GM12873 (cell line): ENCODE measurements at regions not wholly inside any gene's neighbourhood (a gene's known extent, or its start where the extent isn't known, plus 50 kb on each side); places are given as distances from the start of the nearest gene placed in this dataset.

Source experiments
- TF ChIP-seq, protein P1 (sequence below): IDR thresholded peaks from 2 replicates; pipeline ENCODE4 v1.5.1; 2012; ENCODE audit warnings: low read depth, mild to moderate bottlenecking, moderate library complexity, low read length, control low read depth; ENCODE audit not compliant: insufficient read depth; ENCODE audit errors: missing control alignments

DNA sequence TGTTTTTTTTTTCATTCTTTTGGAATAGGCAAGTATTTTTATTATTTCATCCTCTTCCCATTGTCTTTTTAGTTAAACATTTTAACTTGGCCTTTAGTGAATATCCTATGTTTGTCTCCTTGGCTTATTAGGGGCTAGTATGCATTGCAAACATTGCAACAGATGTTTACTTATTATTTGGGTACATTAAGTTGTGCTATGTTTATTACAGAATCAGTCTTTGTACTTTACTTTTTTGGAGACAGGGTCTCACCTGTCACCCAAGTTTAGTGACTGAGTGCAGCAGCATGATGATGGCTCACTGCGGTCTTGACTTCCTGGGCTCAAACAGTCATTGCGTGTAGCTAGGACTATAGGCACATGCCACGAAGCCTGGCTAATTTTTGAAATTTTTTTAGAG is 51.1 kb upstream of the NUDT6 start:
- TF ChIP-seq, protein P1, sequence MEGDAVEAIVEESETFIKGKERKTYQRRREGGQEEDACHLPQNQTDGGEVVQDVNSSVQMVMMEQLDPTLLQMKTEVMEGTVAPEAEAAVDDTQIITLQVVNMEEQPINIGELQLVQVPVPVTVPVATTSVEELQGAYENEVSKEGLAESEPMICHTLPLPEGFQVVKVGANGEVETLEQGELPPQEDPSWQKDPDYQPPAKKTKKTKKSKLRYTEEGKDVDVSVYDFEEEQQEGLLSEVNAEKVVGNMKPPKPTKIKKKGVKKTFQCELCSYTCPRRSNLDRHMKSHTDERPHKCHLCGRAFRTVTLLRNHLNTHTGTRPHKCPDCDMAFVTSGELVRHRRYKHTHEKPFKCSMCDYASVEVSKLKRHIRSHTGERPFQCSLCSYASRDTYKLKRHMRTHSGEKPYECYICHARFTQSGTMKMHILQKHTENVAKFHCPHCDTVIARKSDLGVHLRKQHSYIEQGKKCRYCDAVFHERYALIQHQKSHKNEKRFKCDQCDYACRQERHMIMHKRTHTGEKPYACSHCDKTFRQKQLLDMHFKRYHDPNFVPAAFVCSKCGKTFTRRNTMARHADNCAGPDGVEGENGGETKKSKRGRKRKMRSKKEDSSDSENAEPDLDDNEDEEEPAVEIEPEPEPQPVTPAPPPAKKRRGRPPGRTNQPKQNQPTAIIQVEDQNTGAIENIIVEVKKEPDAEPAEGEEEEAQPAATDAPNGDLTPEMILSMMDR, result no peak

DNA sequence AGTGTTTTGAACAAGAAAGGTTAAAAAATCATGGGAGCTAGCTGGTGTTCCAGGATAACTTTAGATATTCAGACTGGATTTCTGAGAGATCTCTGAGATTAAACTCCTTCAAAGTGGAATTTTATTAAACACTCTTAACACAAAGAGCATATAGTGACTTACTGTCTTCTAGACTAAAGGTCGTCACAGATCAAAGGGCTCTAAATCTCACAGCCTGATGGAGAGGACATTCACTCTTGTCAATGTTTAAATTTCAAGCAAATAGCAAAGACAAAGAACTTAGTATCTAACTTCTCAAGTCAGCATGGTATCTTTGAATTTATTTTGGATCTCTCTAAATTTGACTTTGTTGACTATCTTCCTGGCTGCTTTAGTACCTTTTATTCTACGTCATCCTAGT is 53.7 kb upstream of the NUDT6 start:
- TF ChIP-seq, protein P1, result no peak

DNA sequence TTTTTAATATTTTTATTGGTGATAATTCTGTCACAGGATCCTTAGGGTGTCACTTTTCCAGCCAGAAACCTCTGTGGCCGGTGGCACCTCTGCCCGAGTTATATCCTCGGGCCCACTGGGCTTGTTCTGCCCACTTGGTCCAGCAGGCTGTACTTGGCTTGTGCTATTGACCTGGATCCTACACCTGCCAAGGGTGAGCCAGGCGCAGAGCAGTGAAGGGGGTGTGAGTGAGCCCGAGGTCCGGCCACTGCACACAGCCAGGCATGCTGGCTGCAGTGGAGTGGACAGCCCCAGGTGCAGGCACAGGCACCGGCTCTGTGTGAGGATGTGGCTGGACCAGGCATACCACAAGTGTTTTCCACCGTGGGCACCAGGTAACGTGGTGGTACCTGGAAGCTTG is 54.7 kb upstream of the NUDT6 start:
- TF ChIP-seq, protein P1, result no peak

DNA sequence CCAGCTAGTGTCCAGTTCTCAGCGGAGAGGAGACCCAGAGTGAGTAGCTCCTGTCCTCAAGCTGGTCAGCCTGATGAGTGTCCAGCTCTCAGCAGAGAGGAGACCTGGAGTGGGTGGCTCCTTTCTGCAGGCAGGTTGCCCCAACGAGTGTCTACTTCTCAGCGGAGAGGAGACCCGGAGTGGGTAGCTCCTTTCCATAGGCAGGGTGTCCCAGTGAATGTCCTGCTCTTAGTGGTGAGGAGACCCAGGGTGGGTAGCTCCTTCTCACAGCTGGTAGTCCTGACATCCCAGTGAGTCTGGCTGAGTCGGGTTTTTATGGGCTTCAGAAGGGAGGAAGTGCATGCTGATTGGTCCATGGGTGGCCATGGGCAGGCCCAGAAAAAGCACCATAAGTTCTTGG is 55.7 kb upstream of the NUDT6 start:
- TF ChIP-seq, protein P1, result no peak

DNA sequence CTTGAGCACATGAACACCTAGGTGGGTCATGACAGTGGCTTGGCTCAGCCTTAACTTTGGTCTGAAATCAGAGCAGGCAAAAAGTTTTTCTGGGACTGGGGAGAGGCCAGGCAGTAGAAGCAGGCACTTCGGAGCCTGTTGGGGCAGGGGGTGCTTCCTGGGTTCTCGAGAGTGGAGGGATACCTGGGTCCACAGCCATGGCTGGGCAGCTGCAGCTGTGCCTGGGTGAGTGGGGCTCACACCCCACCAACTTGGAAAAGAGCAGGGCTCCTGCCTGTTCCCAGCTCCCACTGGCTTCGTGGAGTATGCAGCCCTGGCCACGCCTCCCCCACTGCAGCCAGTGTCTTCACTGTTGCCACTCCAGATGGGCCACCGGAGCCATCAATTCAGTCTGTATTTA is 56.4 kb upstream of the NUDT6 start:
- TF ChIP-seq, protein P1, result no peak

DNA sequence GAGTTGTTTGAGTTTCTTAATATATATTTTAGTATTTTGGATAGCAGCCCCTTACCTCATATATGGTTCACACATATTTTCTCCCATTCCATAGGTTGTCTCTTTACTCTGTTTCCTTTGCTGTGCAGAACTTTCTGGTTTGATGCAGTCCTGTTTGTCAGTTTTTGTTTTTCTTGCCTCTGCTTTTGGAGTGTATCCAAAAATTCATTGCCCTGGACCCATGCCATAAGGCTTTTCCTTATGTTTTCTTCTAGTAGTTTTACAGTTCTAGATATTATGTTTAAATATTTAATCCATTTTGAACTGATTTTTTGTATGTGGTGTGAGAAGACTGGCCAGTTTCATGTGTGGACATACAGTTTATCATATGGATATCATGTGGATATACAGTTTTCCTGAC is 58.5 kb upstream of the NUDT6 start:
- TF ChIP-seq, protein P1, result no peak

GRCh38 chr4:122988696-122989095 is 66.3 kb upstream of the NUDT6 start:
- TF ChIP-seq, protein P1, result no peak

- TF ChIP-seq, protein P1, result no peak
Observed at GRCh38 chr4:122990891-122991290, 68.5 kb upstream of the NUDT6 start.
